ENCODE measurements at regions not wholly inside any gene's neighbourhood (a gene's known extent, or its start where the extent isn't known, plus 50 kb on each side); places are given as distances from the start of the nearest gene placed in this dataset.
"Not testable (repeated sequence)": the region's sequence is repeated elsewhere in the genome, so short reads cannot be mapped to it uniquely, and the experiment has no call there.

DNA sequence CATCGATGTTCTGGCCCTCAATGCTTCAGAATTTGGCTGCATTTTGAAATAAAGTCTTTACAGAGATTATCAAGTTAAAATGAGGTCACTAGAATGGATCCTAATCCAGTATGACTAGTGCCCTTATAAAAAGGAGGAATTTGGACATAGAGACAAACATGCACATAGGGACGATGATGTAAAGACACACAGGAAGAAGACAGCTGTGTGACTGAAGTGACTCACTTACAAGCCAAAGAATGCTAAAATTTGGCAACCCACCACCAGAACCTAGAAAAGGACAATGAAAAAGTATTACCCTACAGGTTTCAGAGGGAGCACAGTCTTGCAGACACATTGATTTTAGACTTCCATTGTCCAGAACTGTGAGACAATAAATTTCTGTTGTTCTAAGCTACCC is 322.8 kb upstream of the GJE1 start:
- no peaks in the 10 kb centered on the region for H3K9me3 ChIP-seq (ENCODE audit: low read depth)
- WGBS (ENCODE audit: low lambda C conversion rate, missing lambda C conversion rate), result 91% methylated on average over 2 of the region's 2 CpGs
- no peak for DNase-seq (ENCODE audit: low spot score)
- no peaks in the 10 kb centered on the region for H3K9me2 ChIP-seq (replicated peaks; ENCODE audit: insufficient read depth)
- H2AFZ ChIP-seq, result no peak overlapping the region
- TF ChIP-seq, protein P1, sequence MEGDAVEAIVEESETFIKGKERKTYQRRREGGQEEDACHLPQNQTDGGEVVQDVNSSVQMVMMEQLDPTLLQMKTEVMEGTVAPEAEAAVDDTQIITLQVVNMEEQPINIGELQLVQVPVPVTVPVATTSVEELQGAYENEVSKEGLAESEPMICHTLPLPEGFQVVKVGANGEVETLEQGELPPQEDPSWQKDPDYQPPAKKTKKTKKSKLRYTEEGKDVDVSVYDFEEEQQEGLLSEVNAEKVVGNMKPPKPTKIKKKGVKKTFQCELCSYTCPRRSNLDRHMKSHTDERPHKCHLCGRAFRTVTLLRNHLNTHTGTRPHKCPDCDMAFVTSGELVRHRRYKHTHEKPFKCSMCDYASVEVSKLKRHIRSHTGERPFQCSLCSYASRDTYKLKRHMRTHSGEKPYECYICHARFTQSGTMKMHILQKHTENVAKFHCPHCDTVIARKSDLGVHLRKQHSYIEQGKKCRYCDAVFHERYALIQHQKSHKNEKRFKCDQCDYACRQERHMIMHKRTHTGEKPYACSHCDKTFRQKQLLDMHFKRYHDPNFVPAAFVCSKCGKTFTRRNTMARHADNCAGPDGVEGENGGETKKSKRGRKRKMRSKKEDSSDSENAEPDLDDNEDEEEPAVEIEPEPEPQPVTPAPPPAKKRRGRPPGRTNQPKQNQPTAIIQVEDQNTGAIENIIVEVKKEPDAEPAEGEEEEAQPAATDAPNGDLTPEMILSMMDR (IDR thresholded peaks at IDR 0.05; ENCODE audit: poor library complexity), result no peak
- TF ChIP-seq EZH2phosphoT487 (IDR thresholded peaks at IDR 0.05; ENCODE audit: low read depth, severe bottlenecking, unreplicated experiment), result no peak
- no peak for TF ChIP-seq EZH2 (IDR thresholded peaks at IDR 0.05; ENCODE audit: borderline replicate concordance)
- H3K27ac ChIP-seq, result no peak overlapping the region
- no peaks in the 10 kb centered on the region for H3K27me3 ChIP-seq
- no peak overlapping the region for H3K4me3 ChIP-seq
- no peaks in the 10 kb centered on the region for H3K79me2 ChIP-seq
- no peaks in the 10 kb centered on the region for H4K20me1 ChIP-seq (ENCODE audit: insufficient read depth, poor library complexity, severe bottlenecking)
- no peaks in the 10 kb centered on the region for H3K36me3 ChIP-seq (replicated peaks; ENCODE audit: insufficient read depth, low read depth)
- H3K4me1 ChIP-seq (ENCODE audit: insufficient read depth), result no peaks in the 10 kb centered on the region
- H3K4me2 ChIP-seq, result no peak overlapping the region

DNA sequence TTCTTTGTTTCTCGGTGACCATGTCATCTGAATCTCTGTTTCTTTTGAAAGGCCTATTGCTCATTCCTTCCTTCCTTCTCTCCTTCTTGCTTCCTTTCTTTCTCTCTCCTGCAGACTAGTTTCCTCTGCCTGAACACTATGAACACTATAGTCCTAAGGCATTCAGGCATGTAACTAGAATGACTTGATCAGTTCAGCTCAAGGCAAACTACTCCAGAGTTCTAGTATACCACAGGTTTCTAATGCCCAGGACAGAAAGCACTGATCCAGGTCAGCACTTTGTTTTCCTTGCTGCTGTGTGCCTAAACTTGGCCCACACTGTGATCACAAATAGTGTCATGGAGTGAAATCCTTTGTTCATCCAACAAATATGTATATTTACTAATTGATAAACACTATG is 324.1 kb upstream of the GJE1 start:
- H3K4me2 ChIP-seq, result no peak overlapping the region
- H3K27ac ChIP-seq, result no peak overlapping the region
- H3K79me2 ChIP-seq, result no peaks in the 10 kb centered on the region
- 93% methylated on average over 1 of the region's 1 CpG for WGBS (ENCODE audit: low lambda C conversion rate, missing lambda C conversion rate)
- TF ChIP-seq EZH2phosphoT487 (IDR thresholded peaks at IDR 0.05; ENCODE audit: low read depth, severe bottlenecking, unreplicated experiment) (no peak), EZH2 (IDR thresholded peaks at IDR 0.05; ENCODE audit: borderline replicate concordance) (no peak)
- TF ChIP-seq, protein P1 (IDR thresholded peaks at IDR 0.05; ENCODE audit: poor library complexity), result no peak
- H3K4me1 ChIP-seq (ENCODE audit: insufficient read depth), result no peaks in the 10 kb centered on the region
- H3K27me3 ChIP-seq, result no peaks in the 10 kb centered on the region
- H4K20me1 ChIP-seq (ENCODE audit: insufficient read depth, poor library complexity, severe bottlenecking), result no peaks in the 10 kb centered on the region
- H3K9me2 ChIP-seq (replicated peaks; ENCODE audit: insufficient read depth), result no peaks in the 10 kb centered on the region
- no peak overlapping the region for H3K4me3 ChIP-seq
- no peak for DNase-seq (ENCODE audit: low spot score)
- H3K36me3 ChIP-seq (replicated peaks; ENCODE audit: insufficient read depth, low read depth), result no peaks in the 10 kb centered on the region
- no peaks in the 10 kb centered on the region for H3K9me3 ChIP-seq (ENCODE audit: low read depth)
- H2AFZ ChIP-seq, result no peak overlapping the region

DNA sequence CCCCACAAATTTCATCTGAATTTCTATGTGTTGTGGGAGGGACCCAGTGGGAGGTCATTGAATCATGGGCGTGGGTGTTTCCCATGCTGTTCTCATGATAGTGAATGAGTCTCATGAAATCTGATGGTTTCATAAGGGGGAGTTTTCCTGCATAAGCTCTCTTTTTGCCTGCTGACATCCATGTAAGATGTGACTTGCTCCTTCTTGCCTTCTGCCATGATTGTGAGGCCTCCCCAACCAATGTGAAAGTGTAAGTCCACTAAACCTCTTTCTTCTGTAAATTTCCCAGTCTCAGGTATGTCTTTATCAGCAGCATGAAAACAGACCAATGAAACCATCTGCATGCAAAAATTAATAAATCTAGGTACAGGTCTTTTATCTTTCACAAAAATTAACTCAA is 331.8 kb upstream of the GJE1 start:
- not testable (repeated sequence) for H3K4me1 ChIP-seq (ENCODE audit: insufficient read depth); H3K9me2 ChIP-seq (replicated peaks; ENCODE audit: insufficient read depth); H4K20me1 ChIP-seq (ENCODE audit: insufficient read depth, poor library complexity, severe bottlenecking); DNase-seq (ENCODE audit: low spot score); H3K27ac ChIP-seq; H3K27me3 ChIP-seq; H3K9me3 ChIP-seq (ENCODE audit: low read depth); H3K4me3 ChIP-seq; H2AFZ ChIP-seq; H3K4me2 ChIP-seq; H3K79me2 ChIP-seq; H3K36me3 ChIP-seq (replicated peaks; ENCODE audit: insufficient read depth, low read depth)
- 94% methylated on average over 1 of the region's 1 CpG for WGBS (ENCODE audit: low lambda C conversion rate, missing lambda C conversion rate)

DNA sequence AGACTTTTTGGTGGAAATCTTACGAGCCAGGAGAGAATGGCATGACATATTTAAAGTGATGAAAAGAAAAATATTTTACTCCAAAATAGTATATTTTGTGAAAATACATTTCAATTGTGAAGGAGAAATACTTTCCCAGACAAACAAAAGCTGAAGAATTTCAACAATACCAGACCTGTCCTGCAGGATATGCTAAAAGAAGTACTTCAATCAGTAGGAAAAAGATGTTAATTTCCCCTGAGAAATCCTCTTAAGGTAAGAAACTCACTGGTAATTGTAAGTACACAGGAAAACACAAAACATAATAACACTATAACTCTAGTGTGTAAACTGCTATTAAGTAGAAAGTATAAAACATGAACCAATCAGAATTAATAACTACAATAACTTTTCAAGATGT is 341.8 kb upstream of the GJE1 start:
- WGBS (ENCODE audit: low lambda C conversion rate, missing lambda C conversion rate), result 96% methylated on average over 1 of the region's 1 CpG
- no peaks in the 10 kb centered on the region for H4K20me1 ChIP-seq (ENCODE audit: insufficient read depth, poor library complexity, severe bottlenecking)
- H3K4me2 ChIP-seq, result no peak overlapping the region
- no peaks in the 10 kb centered on the region for H3K9me2 ChIP-seq (replicated peaks; ENCODE audit: insufficient read depth)
- H3K27ac ChIP-seq, result no peak overlapping the region
- no peaks in the 10 kb centered on the region for H3K27me3 ChIP-seq
- H2AFZ ChIP-seq, result no peak overlapping the region
- H3K36me3 ChIP-seq (replicated peaks; ENCODE audit: insufficient read depth, low read depth), result no peaks in the 10 kb centered on the region
- H3K79me2 ChIP-seq, result no peaks in the 10 kb centered on the region
- no peak for DNase-seq (ENCODE audit: low spot score)
- TF ChIP-seq, protein P1 (IDR thresholded peaks at IDR 0.05; ENCODE audit: poor library complexity), result no peak
- no peak for TF ChIP-seq EZH2 (IDR thresholded peaks at IDR 0.05; ENCODE audit: borderline replicate concordance)
- TF ChIP-seq EZH2phosphoT487 (IDR thresholded peaks at IDR 0.05; ENCODE audit: low read depth, severe bottlenecking, unreplicated experiment), result no peak
- no peaks in the 10 kb centered on the region for H3K4me1 ChIP-seq (ENCODE audit: insufficient read depth)
- H3K4me3 ChIP-seq, result no peak overlapping the region
- H3K9me3 ChIP-seq (ENCODE audit: low read depth), result no peaks in the 10 kb centered on the region

Data from hepatocyte (in vitro differentiated cells).